SIG-M5 treated with dmso at 0.1 percent for 504 hours (cell line): ENCODE measurements at regions not wholly inside any gene's neighbourhood (a gene's known extent, or its start where the extent isn't known, plus 50 kb on each side); places are given as distances from the start of the nearest gene placed in this dataset.

Experiments used
- DNase-seq: peaks from one replicate; lab custom pipeline; 2025; ENCODE audit not compliant: unreplicated experiment; lab: John Stamatoyannopoulos, UW

DNA sequence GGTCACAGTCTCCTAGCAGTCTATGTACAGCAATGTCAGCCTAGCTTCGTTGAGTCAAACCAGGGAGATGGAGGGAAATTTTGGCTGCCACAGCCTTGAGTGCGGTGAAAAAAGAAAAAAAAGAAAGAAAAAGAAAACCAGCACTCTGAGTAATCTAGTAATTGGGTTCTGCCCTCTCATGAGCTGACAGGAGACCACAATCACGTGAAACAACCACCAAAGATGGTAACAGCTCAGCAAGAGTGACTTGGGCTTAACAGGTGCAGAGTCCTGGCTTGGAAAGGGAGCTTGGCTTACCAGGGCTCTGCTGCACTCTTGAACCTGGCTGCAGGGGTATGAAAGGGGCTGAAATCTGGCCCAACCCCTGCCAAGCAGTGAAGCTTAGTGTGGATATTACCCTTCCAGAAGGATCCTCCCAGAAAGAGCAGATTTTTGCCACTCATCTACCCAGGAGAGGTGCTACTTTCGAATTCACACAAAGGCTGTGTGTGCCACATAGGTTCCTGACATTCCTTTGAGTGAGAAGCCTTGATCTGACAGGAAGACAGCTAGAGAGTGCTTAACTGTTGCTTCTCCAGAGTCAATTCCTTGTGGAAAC lies 350.3 kb downstream of the PTTG2 start:
- no peak for DNase-seq

GRCh38 chr4:38311495-38312126 lies 351.4 kb downstream of the PTTG2 start:
- no peak for DNase-seq

DNA sequence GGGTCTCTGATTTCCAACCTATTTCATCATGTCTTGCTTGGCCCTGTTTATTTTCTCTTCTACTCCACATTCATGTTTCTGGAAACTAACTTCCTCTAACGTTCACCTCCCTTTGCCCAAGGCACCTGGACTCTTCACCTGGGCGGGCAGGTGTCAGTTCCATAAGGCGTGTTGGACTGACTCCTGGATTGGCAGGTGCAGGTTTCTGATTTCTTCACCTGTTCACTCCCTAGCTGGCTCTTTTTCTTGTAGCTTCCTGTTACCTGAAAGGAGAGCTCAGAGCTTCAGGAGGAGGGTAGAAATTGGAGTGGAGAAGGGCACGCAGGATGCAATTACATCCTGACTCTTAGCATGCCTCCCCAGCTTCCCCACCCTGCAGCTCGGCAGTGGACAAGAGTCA lies 350.8 kb upstream of the KLF3 start:
- no peak for DNase-seq

DNA sequence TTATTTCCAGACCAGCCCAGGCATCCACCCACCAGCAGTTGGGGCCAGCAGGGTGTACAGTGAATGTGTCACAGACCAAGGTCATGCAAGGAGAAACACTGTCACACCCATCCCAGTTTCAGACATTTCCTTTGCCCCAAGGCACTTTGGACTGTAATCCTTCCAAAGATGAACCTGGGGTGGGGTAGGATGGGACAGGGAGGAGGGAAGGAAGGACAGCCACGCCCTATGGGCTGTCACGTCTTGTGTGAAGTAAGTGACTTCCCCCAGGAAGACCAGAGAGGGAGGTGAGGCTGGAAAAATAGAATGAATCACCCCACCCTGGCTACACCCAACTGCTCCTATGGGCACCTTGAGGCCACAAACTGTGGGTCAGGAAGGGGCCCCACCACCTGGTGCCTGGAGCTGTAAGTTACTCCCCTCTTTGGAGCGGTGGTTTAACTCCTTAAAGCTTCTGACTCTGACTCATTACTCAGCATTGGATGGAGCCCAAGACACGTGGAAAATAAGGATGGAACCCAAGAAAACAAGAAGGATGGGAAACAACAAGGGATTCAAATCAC lies 349.9 kb upstream of the KLF3 start:
- no peak for DNase-seq

DNA sequence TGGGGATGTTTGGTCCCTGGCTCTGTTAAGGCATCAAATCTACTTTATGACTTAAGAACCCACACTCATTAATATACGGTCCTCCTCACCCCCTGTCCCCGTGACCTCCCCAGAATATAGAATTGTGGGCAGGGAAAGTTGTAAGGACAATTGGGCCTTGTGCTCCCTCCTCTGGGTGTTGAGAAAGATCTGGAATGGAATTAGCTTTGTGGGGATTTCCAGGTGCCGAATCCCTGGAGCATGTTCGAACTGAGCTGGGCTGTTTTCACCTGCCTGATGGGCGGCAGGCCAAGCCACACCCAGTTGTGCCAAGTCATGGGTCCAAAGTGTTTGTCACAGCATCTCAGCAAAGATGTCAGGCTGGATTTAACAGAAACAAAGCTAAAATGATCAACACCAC lies 349.3 kb upstream of the KLF3 start:
- no peak for DNase-seq

DNA sequence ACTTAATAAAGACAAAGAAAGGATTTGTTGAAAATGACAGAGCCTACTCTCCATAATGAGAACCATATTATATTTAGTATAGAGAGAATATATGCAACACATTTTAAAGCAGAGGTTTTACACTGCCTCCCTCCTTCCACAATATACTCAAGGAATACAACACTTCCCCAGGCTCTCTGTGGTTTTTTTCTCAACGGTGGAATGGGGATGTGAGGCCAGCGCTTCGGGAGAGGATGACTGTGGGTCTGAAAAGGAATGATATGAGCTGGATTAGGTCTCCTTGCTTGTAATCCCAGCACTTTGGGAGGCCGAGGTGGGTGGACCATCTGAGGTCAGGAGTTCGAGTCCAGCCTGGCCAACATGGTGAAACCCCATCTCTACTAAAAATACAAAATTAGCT lies 348.7 kb upstream of the KLF3 start:
- no peak for DNase-seq

DNA sequence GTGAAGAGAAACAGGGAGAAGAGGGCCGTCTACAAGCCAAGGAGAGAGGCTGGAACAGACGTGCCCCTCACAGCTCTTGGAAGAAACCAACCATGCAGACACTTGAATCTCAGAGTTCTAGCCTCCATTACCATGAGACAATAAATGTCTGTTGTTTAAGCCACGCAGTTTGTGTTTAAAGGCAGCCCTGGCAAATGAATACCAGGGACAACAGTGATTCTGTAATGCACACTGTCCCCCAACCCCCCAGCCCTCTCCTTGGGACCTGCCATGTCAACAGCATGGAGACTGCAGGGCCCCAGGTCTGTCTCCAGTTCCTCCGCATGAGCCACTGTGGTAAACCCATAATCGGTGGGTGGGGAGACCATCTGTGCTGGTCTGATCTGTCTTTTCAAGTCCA lies 348.0 kb upstream of the KLF3 start:
- no peak for DNase-seq

DNA sequence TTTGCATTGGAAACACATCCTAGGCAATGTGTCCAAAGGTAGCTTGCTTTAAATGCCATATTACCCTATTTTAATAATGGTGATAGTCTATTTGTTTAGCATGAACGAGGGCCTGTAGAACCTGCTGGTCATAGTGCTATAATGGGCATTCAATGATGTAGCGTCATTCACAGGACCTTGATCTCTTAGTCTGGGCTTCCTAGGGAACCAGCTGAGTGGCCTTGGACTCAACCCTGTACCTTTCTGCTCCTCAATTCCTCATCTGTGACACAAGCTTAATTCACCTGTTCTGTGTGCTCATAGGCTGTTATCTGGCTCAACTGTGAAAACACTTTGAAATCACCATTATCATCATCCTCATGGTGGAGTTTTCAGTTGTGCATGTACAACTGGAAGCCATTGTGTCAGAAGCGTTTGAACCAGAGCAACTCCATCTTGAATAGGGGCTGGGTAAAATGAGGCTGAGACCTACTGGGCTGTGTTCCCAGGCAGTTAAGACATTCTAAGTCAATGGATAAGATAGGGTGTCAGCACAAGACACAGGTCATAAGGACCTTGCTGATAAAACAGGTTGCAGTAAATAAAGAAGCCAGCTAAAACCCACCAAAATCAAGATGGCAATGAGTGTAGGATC lies 346.8 kb upstream of the KLF3 start:
- no peak for DNase-seq

- peak; percentile 85 for DNase-seq
Observed at GRCh38 chr4:38318737-38319455, 345.1 kb upstream of the KLF3 start.

DNA sequence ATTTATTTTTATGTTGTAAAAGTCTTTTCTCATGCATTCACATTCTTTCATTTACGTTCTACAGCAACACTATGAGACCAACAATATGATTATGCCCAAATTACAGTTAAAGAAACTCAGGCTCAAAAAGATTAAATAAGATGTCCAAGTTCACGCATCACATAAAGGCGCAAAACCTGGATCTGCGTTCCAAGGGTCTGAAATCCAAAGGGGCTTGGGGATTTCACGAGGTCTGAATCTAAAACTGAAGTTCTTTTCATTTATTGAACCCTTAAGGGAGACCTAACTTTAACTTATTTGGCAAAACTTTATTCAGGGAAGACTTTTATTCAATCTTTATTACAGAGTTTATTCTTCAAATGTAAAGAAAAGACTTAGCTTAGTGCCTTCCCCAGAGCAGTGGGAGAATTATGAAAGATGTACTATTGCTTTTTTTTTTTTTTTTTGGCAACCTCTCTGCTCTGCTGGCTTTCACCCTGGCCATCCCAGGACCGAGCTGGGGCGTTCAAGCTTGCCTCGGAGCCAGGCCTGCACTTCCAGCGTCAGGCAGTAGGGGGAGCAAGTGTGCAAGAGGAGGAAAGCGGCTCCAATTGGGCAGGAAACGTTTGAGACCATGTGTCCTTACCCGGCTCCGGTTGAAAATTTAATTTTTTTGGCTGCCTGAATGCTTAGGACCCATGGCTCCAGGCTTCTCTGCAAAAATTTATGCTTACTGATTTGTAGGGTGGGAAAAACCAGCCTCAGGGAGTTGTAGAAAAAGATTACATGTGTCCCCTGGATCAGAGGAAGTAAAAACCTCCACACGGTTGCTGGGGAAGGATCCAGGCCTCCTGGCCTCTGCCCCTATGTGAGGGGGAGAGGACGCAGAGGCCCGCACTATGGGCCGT lies 344.3 kb upstream of the KLF3 start:
- peak; percentile 69 for DNase-seq

- DNase-seq = no peak
Observed at GRCh38 chr4:38320343-38320695, 343.7 kb upstream of the KLF3 start.

DNA sequence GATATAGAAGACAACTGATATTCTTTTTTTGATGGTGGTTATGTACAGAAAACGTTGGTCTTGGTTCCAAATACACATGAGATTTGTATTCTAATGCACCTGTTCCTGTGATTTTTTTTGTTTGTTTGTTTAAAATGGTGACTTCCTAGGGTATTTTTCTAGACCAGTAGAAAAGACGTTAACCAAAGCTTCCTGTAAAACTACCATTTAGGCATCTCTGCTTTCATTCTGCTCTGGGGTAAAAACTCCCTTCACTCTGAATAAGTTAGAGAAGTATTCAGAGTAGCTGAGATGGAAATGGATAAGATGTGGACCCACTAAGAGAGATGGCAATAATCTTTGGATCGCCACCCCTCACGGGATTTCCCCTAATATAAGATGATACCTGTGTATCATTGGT lies 343.2 kb upstream of the KLF3 start:
- no peak for DNase-seq

DNA sequence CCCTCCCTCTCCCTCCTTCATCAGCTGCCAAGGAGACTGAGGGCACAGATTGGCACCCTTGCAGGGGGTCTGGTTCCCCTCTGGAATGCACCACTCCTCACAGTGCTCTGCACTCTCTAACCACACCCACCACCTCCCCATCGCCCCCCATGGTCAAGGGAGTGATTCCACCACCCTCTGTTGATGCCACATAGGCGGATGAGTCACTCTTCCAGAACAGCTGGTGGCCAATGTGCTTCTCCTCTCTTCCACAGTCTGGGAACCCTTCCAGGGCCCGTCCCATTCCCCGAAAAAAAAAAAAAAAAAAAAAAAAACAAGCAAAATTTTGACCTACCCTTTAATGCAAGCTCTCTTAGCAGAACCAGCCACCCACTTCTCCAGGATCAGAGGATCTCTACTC lies 341.3 kb upstream of the KLF3 start:
- no peak for DNase-seq

GRCh38 chr4:38323141-38323641 lies 340.8 kb upstream of the KLF3 start:
- DNase-seq = no peak

GRCh38 chr4:38324861-38325628 lies 339.0 kb upstream of the KLF3 start:
- DNase-seq = no peak

DNA sequence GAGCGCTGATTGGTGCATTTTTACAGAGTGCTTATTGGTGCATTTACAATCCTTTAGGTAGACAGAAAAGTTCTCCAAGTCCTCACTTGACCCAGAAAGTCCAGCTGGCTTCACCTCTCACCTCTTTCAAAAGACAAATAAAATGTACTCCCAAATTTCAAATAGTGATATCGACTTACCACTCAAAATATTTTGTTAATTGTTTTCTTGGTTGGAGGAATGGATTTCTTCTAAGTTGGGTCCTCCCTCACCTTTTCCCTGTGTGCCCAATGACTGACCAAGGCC lies 338.4 kb upstream of the KLF3 start:
- DNase-seq = no peak

DNA sequence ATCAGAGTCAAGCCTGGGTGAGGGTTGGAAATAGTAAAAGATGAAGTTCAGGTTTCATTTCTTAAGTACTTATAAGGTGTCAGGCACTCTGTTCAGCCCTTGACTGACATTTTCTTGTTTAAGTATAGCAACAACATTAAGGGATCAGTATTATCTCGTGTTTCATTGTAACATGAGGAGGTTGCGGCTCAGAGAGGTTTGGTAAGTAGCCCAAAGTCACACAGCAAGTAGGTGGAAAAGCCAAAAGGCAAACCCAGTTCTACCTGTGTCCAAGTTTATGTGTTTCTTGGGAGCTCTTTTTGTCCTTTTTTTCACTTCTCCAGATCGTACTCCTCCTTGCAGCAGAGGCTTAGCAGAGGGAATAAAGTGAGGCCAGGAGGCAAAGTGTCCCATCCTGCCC lies 337.5 kb upstream of the KLF3 start:
- no peak for DNase-seq

GRCh38 chr4:38327174-38327573 lies 336.8 kb upstream of the KLF3 start:
- DNase-seq = no peak

DNA sequence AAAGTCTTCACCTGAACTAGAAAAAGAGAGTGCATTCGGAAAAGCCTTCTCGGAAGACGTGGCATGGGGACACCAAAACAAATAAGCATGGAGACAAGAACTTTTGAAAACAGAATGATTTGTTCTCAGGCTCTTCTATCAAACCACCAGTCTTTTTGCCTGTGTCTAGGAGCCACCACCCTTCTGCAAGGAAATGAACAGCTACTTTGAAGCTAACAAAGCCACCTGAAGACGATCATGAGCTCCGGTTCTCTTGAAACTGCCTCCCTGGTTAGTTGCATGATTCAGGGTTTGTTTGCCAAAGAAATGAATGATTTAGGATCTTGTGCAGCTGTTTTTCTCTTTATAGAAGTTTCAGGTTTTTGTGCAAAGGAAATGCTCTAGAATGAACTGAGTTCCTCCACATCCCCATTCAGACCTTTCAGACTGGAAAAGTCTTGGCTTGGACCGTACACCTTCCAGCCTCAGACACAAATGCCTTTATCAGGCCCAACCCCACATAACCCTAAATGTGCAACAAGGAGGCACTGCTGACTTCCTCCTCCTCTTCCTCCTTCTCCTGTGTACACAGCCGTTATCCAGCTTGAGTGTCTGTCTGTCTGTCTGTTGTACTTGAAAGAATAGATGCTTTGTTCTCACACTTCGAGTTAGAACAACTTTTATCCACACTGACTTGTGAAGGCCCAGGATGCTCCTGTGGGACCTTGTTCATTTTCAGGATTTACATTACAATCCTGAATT lies 334.8 kb upstream of the KLF3 start:
- no peak for DNase-seq

DNA sequence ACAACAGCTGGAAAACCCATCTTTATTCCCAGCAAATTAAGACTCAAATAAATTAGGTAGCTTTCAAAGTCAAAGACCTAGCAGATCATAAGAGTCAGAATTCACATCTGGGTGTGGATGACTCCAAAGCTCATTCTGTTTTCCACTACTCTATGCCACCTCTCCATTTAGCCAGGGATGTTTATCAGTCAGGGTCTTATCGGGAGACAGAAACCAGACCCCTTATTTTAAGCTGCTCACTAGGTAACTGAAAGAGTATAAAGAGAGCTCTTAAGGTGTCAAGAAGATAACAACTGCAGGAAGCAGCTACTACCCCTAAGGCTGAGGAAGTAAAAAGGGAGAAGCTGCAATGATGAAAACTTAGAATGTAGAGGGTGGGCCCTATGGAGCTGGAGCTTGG lies 333.7 kb upstream of the KLF3 start:
- peak; percentile 12 for DNase-seq
